ENCODE measurements at regions not wholly inside any gene's neighbourhood (a gene's known extent, or its start where the extent isn't known, plus 50 kb on each side); places are given as distances from the start of the nearest gene placed in this dataset.

DNA sequence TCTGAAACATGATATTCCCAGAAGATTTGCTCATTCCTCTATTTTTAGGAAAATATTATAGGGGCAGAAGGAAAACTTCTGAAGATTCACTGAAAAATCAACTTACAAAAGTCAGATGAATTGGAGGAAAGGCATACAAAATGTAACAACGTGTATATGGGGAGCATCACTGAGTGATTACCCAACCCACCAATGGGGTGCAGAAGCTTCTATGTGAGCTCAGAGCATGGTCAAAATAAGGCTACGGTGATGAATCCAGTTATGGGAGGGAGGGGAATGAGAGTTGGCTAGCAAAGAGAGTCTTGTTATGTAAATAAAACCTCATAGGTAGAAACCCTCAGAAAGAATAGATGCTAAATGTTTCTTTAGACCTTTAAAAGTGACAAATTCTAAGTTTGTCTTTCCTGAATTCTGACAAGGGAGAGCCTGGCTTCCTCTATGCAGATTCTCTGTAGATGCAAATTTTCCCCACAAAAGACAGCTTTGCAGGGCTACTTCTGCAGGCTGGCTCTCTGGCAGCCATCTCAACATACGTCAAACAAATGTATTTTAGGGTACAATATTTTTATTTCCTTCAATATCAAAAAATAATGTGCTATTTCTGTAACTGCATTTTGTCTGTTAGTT lies 171.4 kb upstream of the NDUFV2 start (continued):
- TF ChIP-seq, protein P1, sequence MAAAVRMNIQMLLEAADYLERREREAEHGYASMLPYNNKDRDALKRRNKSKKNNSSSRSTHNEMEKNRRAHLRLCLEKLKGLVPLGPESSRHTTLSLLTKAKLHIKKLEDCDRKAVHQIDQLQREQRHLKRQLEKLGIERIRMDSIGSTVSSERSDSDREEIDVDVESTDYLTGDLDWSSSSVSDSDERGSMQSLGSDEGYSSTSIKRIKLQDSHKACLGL (CRISPR knock-in tag; IDR thresholded peaks at IDR 0.05; ENCODE audit: borderline replicate concordance, poor library complexity, severe bottlenecking): no peak
- TF ChIP-seq KLF1 (tag; IDR thresholded peaks at IDR 0.05): no peak
- TF ChIP-seq RBM25 (IDR thresholded peaks at IDR 0.05; ENCODE audit: low read depth, low read length, severe bottlenecking): no peak
- TF ChIP-seq, protein P2, sequence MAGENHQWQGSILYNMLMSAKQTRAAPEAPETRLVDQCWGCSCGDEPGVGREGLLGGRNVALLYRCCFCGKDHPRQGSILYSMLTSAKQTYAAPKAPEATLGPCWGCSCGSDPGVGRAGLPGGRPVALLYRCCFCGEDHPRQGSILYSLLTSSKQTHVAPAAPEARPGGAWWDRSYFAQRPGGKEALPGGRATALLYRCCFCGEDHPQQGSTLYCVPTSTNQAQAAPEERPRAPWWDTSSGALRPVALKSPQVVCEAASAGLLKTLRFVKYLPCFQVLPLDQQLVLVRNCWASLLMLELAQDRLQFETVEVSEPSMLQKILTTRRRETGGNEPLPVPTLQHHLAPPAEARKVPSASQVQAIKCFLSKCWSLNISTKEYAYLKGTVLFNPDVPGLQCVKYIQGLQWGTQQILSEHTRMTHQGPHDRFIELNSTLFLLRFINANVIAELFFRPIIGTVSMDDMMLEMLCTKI (IDR thresholded peaks at IDR 0.05; ENCODE audit: partially characterized antibody): no peak
- no peak for TF ChIP-seq C11orf30 (IDR thresholded peaks at IDR 0.05; ENCODE audit: low read depth)

DNA sequence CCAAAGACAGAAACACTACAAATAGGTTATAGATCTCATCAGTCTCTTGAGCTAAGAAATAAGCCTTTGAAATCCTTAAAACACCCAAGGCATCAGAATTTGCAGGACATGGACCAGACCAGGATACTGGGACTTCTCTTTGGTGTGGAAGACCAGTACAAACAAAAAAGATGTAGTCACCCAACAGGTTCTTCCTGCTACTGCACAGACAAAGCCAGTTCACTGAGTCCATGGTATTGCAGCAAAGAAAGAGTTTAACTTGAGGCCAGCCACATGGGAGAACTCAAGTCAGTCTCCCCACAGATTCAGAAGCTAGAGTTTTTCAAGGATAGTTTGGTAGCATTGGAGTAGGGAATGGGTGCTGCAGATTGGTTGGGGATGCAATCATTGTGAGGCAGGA lies 169.6 kb upstream of the NDUFV2 start:
- no peak for DNase-seq (ENCODE audit: extremely low read depth in 1 of 4, low spot score in 3 of 4)
- TF ChIP-seq ZNF324 (CRISPR knock-in tag; IDR thresholded peaks at IDR 0.05) (peak; percentile 45; the same call in 1 of the 2 replicates), TRIM24 (IDR thresholded peaks at IDR 0.05) (peak in 1 of 2 experiments; percentile 60; a peak in 2 of 4 replicates), CBX3 (IDR thresholded peaks at IDR 0.05; ENCODE audit: borderline replicate concordance in 1 of 2, low read length in 2 of 2) (peak in 1 of 2 experiments; percentile 19; a peak in 1 of 3 replicates), PHTF2 (CRISPR knock-in tag; IDR thresholded peaks at IDR 0.05) (no peak), ZNF232 (CRISPR knock-in tag; IDR thresholded peaks at IDR 0.05) (no peak)
- TF ChIP-seq, protein P3, sequence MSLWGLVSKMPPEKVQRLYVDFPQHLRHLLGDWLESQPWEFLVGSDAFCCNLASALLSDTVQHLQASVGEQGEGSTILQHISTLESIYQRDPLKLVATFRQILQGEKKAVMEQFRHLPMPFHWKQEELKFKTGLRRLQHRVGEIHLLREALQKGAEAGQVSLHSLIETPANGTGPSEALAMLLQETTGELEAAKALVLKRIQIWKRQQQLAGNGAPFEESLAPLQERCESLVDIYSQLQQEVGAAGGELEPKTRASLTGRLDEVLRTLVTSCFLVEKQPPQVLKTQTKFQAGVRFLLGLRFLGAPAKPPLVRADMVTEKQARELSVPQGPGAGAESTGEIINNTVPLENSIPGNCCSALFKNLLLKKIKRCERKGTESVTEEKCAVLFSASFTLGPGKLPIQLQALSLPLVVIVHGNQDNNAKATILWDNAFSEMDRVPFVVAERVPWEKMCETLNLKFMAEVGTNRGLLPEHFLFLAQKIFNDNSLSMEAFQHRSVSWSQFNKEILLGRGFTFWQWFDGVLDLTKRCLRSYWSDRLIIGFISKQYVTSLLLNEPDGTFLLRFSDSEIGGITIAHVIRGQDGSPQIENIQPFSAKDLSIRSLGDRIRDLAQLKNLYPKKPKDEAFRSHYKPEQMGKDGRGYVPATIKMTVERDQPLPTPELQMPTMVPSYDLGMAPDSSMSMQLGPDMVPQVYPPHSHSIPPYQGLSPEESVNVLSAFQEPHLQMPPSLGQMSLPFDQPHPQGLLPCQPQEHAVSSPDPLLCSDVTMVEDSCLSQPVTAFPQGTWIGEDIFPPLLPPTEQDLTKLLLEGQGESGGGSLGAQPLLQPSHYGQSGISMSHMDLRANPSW (CRISPR knock-in tag; IDR thresholded peaks at IDR 0.05): no peak
- H3K4me3 ChIP-seq: no peak overlapping the region
- ChIA-PET CTCF (ENCODE audit: low intra/inter-chr PET ratio) (no interaction called here), POLR2A (interaction anchor here (0.8 to 1.3 kb wide), 7 partner anchors 11 to 38 kb away, joined by 3 to 5 read pairs (median 3); no protein-coding TSS in a partner anchor)
- H3K27me3 ChIP-seq (ENCODE audit: control insufficient read depth in 2 of 2, insufficient read depth in 2 of 2, low read length in 2 of 2): no peaks in the 10 kb centered on the region
- no peak overlapping the region for H3K27ac ChIP-seq (ENCODE audit: extremely low read depth, low read depth, low read length)
- BruUV-seq (replicated peaks): no TSS peak
- H3K9me1 ChIP-seq (ENCODE audit: control insufficient read depth, insufficient read depth, low read length): no peaks in the 10 kb centered on the region
- no peak for FAIRE-seq
- H3K4me1 ChIP-seq (replicated peaks in 1 of 2; ENCODE audit: control insufficient read depth in 2 of 2, insufficient read depth in 2 of 2, low read length in 2 of 2): peaks cover 0 to 13% of the 10 kb centered on the region in 2 experiments; a peak in 3 of 5 replicates
- no peaks in the 10 kb centered on the region for H3K79me2 ChIP-seq (ENCODE audit: control insufficient read depth, insufficient read depth, low read length)
- H3K4me2 ChIP-seq (ENCODE audit: insufficient read depth, low read length): no peak overlapping the region
- intact Hi-C loops (cut with micrococcal nuclease) (no loop called here), in situ Hi-C loops (cut with MboI) (no loop called here)
- no peak overlapping the region for H2AFZ ChIP-seq (ENCODE audit: low read depth, low read length)
- ATAC-seq: no peak
- H3K36me3 ChIP-seq (ENCODE audit: control insufficient read depth, insufficient read depth, low read length): no peaks in the 10 kb centered on the region; the same call in 2 of the 3 replicates
- H3K9me3 ChIP-seq (replicated peaks; ENCODE audit: control insufficient read depth, insufficient read depth, low read depth, low read length): peaks cover 17% of the 10 kb centered on the region
- no peaks in the 10 kb centered on the region for H4K20me1 ChIP-seq (replicated peaks; ENCODE audit: control insufficient read depth, insufficient read depth, low read length)
- H3K9ac ChIP-seq (ENCODE audit: insufficient read depth in 1 of 2, low read depth in 2 of 2, low read length in 2 of 2): no peak overlapping the region

Measured in K562 (cell line).